ENCODE measurements at regions not wholly inside any gene's neighbourhood (a gene's known extent, or its start where the extent isn't known, plus 50 kb on each side); places are given as distances from the start of the nearest gene placed in this dataset.

DNA sequence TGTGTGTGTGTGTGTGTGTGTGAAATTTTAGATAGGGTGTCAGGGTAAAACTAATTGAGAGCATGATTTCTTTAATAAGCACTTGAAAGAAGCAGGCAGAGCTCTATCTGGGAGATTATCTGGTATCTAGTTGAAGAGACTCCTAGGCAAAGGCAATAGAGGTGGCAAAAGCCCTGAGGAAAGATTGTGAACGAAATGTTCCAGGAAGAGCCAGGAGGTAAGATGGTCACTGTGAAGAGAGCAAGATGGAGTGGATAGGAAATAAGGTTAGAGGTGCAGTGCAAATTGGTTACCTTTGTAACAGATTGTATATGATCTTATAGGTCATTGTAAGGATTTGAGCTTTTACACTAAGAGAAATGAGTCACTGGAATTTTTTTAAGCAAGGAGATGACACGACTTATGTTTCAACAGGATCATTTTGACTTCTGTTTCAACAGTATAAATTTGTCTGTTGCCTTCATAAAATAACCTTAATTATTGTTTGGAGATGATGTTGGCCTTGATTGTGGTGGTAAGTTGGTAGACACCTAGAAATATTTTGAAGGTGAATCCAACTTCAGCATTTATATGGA, 239.6 kb downstream of the PARP8 start:
- TF ChIP-seq POLR2A (IDR thresholded peaks at IDR 0.05), result no peak
- TF ChIP-seq CTCF (IDR thresholded peaks at IDR 0.05), result no peak
